Right renal pelvis (tissue), 4 donors: ENCODE measurements at regions not wholly inside any gene's neighbourhood (a gene's known extent, or its start where the extent isn't known, plus 50 kb on each side); places are given as distances from the start of the nearest gene placed in this dataset.
"Not testable (repeated sequence)": the region's sequence is repeated elsewhere in the genome, so short reads cannot be mapped to it uniquely, and the experiment has no call there.

Source experiments
- DNase-seq, 4 donors: peaks; one replicate each; pipeline ENCODE4 v3.0.0-alpha.2; 2013; ENCODE audit warnings: low read depth in 4 of 4, low spot score in 3 of 4, missing footprints in 1 of 4

- no peak for DNase-seq
Measured at GRCh38 chr11:96878299-96879051, 488.7 kb downstream of the JRKL start.

- not testable (repeated sequence) for DNase-seq
Measured at GRCh38 chr11:96882622-96883021, 492.8 kb downstream of the JRKL start.

- no peak for DNase-seq
Measured at GRCh38 chr11:96885405-96885804, 495.6 kb downstream of the JRKL start.

GRCh38 chr11:96885912-96886311 lies 496.1 kb downstream of the JRKL start:
- no peak for DNase-seq

GRCh38 chr11:96893988-96894387 lies 504.2 kb downstream of the JRKL start:
- DNase-seq: no peak

- DNase-seq: no peak
Measured at GRCh38 chr11:96894587-96894986, 504.8 kb downstream of the JRKL start.

GRCh38 chr11:96899971-96900370 lies 510.2 kb downstream of the JRKL start:
- no peak for DNase-seq

- DNase-seq: no peak
Measured at GRCh38 chr11:96905143-96905542, 515.3 kb downstream of the JRKL start.

- DNase-seq: no peak
Measured at GRCh38 chr11:96905663-96906062, 515.9 kb downstream of the JRKL start.

- DNase-seq: peak in 3 of 4 donors; percentile 7 to 41 (median 39)
Measured at GRCh38 chr11:96906476-96906875, 516.7 kb downstream of the JRKL start.

GRCh38 chr11:96925862-96926261 lies 536.0 kb downstream of the JRKL start:
- no peak for DNase-seq

GRCh38 chr11:96940227-96940626 lies 550.4 kb downstream of the JRKL start:
- DNase-seq: no peak

GRCh38 chr11:96942855-96943254 lies 553.0 kb downstream of the JRKL start:
- DNase-seq: no peak

- DNase-seq: no peak
Measured at GRCh38 chr11:96943970-96944369, 554.2 kb downstream of the JRKL start.

- no peak for DNase-seq
Measured at GRCh38 chr11:96948066-96948465, 558.3 kb downstream of the JRKL start.

GRCh38 chr11:96949464-96949863 lies 559.7 kb downstream of the JRKL start:
- no peak for DNase-seq

GRCh38 chr11:96954587-96955242 lies 564.9 kb downstream of the JRKL start:
- no peak for DNase-seq

- DNase-seq: no peak
Measured at GRCh38 chr11:96960476-96960875, 570.7 kb downstream of the JRKL start.

- no peak for DNase-seq
Measured at GRCh38 chr11:96960926-96961325, 571.1 kb downstream of the JRKL start.

- DNase-seq: no peak
Measured at GRCh38 chr11:96961931-96962330, 572.1 kb downstream of the JRKL start.

- no peak for DNase-seq
Measured at GRCh38 chr11:96963375-96963774, 573.6 kb downstream of the JRKL start.

- no peak for DNase-seq
Measured at GRCh38 chr11:96964661-96965060, 574.8 kb downstream of the JRKL start.
